Esophagus squamous epithelium (tissue), 4 donors: ENCODE measurements at regions not wholly inside any gene's neighbourhood (a gene's known extent, or its start where the extent isn't known, plus 50 kb on each side); places are given as distances from the start of the nearest gene placed in this dataset.

Experiments
- POLR2A ChIP-seq, 4 donors: fragments of 450-650 bp; IDR thresholded peaks; one replicate each; pipeline ENCODE4 v1.6.1; 2017; ENCODE audit warnings: antibody characterized with exemption in 4 of 4, mild to moderate bottlenecking in 4 of 4, moderate library complexity in 3 of 4
- TF ChIP-seq, protein P1 (sequence below), 6 experiments: fragments of 450-650 bp in 4 of 6; fragments of 200-600 bp in 2 of 6; sonication (generic) in 2 of 6; IDR thresholded peaks; one replicate each; pipeline ENCODE4 v1.5.1; 2016 to 2019; ENCODE audit warnings: antibody characterized with exemption in 6 of 6, mild to moderate bottlenecking in 4 of 6, moderate library complexity in 4 of 6

DNA sequence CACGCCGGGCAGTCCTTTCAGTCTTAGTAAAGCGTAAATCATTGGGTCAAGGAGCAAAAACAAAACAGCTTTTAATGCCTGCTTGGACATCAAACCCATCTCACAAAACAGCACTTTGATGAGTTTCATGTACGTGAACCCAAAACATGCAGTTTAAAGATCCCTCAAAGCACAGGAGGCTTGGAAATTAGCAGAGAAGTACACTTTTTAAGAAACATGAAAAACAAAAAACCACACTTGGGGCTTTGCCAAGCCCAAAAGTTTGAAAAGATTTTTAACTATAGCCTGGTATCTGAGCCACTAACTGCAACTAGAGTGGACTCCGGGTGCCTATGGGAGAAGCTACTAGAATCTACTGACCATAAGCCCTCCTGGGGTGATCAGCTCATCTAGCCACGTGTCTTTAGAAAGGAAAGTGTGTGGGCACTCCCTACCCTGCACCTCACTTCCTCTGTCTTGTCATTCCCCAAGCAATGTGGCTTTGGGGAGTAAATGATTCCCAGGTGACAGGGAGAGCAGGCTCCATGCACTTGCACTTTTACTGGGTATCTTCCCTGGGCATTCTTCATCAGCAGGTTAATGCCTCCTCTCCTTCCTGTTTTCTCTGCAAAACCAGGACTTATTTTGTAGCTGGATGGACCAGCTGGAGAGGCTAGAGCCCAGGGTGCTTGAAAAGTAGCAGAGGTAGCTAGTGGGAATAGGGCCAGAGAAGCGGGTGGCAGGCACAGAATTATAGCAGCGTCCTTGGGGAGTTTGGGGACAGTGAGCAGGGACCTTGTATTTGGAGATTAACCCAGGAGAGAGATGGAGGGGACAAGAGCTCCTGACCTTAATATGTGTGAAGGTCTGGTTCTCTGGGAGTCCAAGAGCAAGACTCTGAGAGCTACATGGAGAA, 339.3 kb downstream of the BCL11B start:
- TF ChIP-seq POLR2A (IDR thresholded peaks at IDR 0.05), result no peak
- TF ChIP-seq, protein P1, sequence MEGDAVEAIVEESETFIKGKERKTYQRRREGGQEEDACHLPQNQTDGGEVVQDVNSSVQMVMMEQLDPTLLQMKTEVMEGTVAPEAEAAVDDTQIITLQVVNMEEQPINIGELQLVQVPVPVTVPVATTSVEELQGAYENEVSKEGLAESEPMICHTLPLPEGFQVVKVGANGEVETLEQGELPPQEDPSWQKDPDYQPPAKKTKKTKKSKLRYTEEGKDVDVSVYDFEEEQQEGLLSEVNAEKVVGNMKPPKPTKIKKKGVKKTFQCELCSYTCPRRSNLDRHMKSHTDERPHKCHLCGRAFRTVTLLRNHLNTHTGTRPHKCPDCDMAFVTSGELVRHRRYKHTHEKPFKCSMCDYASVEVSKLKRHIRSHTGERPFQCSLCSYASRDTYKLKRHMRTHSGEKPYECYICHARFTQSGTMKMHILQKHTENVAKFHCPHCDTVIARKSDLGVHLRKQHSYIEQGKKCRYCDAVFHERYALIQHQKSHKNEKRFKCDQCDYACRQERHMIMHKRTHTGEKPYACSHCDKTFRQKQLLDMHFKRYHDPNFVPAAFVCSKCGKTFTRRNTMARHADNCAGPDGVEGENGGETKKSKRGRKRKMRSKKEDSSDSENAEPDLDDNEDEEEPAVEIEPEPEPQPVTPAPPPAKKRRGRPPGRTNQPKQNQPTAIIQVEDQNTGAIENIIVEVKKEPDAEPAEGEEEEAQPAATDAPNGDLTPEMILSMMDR (IDR thresholded peaks at IDR 0.05), result no peak
